Kidney glomerular epithelial cell (primary cell): ENCODE measurements at regions not wholly inside any gene's neighbourhood (a gene's known extent, or its start where the extent isn't known, plus 50 kb on each side); places are given as distances from the start of the nearest gene placed in this dataset.
"Not testable (repeated sequence)": the region's sequence is repeated elsewhere in the genome, so short reads cannot be mapped to it uniquely, and the experiment has no call there.

ENCODE experiments used
- DNase-seq: peaks from one replicate; lab custom pipeline; 2025; lab: John Stamatoyannopoulos, UW

- DNase-seq, result no peak
Measured at GRCh38 chr6:159440911-159441703, 251.9 kb downstream of the SOD2 start.

DNA sequence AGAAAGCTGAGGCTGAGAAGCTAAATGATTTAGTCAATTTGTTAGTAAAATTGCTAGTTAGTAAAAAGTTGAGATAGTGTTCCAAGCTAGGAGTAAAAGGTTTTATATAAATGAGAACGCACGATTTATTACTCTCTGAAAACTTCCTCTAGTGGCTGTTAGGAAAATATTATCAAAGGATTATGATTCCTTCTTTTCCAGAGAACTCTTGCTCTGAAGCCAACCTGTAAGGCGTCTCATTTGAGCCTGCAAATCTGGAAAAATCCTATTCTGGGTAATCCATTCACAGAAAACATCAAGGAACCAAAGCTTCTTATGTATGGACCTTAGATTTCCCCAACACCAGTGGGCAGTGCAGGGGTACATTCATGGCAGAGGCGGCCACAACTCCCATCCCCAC, 252.7 kb downstream of the SOD2 start:
- no peak for DNase-seq

DNA sequence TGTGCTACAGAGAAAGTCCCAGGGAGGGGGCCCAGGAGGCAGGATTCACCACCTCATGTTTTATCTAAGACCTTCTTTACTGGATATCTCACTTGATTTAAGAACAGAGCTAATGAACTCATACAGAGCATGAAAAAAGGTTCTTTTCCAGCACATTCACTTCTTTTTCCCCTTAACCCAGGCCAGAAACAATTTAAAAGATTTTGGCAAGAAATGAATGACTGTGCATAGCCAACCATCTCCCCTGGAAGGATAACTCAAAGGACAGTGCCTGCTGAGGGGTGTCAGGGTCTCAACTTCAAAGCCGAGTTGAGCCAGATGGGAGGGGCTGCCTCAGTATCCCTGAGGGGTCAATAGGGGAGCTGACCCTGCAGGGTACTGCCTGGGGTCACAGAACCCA, 253.4 kb downstream of the SOD2 start:
- DNase-seq, result no peak

- DNase-seq, result no peak
Measured at GRCh38 chr6:159438106-159438505, 254.9 kb downstream of the SOD2 start.

DNA sequence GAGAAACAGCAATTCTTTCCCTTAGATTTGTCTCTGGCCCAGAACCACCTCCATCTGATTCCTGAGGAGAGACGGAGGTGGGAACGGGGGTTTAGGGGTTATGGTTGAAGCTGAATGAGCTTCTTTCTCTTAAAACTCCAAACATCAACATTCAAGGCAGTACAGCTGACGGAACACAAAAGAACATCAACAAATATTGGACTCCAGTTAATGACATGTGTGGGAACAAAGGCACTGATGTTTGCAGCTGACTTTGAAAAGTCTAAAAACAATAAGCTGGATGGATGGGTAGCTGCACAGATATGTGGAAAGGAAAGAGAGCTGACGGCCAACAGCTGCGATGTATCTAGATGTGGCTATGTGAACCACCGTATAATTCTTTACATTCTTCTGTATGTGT, 256.5 kb downstream of the SOD2 start:
- DNase-seq, result no peak

GRCh38 chr6:159435701-159436100, 257.3 kb downstream of the SOD2 start:
- no peak for DNase-seq

GRCh38 chr6:159434410-159434809, 258.6 kb downstream of the SOD2 start:
- DNase-seq, result no peak

- no peak for DNase-seq
Measured at GRCh38 chr6:159433550-159433949, 259.5 kb downstream of the SOD2 start.

- DNase-seq, result no peak
Measured at GRCh38 chr6:159431750-159432149, 261.3 kb downstream of the SOD2 start.

- DNase-seq, result no peak
Measured at GRCh38 chr6:159430323-159430722, 261.1 kb downstream of the FNDC1 start.

DNA sequence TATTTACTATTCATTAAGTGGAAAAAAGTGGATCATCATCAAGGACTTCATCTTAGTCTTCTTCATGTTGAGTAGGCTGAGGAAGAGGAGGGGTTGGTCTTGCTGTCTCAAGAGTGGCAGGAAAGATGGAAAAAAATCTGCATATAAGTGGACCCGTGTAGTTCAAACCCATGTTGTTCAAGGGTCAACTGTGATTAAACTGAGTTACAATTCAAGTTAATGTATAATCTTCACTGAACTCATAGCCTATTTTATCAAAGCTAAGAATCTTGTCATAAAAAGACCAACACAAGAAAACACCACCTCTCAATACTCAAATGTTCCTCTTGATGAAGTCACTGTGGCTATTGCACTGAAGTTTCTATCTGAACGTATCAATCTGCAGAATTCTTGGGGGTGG, 260.2 kb downstream of the FNDC1 start:
- DNase-seq, result no peak

GRCh38 chr6:159427771-159428170, 258.6 kb downstream of the FNDC1 start:
- DNase-seq, result no peak

- no peak for DNase-seq
Measured at GRCh38 chr6:159427335-159427734, 258.1 kb downstream of the FNDC1 start.

- DNase-seq, result no peak
Measured at GRCh38 chr6:159425421-159425820, 256.2 kb downstream of the FNDC1 start.

- DNase-seq, result no peak
Measured at GRCh38 chr6:159422041-159422984, 253.1 kb downstream of the FNDC1 start.

- DNase-seq, result no peak
Measured at GRCh38 chr6:159421586-159421985, 252.4 kb downstream of the FNDC1 start.

- no peak for DNase-seq
Measured at GRCh38 chr6:159418997-159419396, 249.8 kb downstream of the FNDC1 start.

DNA sequence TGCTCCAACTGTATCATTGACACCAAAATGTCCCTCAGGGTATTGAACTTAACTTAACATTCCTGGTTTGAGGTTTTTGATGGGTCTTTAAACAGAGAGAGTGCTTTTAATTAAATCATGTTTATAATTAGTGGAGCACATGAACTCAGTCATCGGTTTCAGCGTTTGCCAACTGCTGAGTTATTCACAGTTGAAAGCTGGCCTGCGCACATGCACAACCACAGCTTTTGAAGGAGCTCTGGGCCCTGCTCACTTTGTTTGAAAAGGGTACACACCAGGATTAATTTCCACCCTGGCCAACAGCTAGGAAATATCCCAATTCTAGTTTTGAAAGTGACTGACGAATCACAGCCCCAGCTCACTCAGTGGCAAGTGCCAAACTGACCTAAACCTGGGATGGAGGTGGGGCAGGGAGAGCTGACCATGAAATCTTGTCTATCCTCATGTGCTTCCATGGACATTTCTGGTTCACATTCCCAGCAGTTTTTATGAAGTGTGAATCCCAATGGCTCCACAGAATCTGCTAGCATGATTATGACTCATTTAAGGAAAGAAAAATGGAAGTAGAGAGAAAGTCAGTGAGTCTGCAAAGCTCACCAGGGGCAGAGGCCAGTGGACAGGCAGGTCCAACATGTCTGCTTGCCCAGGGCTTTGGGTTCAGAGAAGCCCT, 247.8 kb downstream of the FNDC1 start:
- no peak for DNase-seq

- no peak for DNase-seq
Measured at GRCh38 chr6:159415540-159415939, 246.3 kb downstream of the FNDC1 start.

DNA sequence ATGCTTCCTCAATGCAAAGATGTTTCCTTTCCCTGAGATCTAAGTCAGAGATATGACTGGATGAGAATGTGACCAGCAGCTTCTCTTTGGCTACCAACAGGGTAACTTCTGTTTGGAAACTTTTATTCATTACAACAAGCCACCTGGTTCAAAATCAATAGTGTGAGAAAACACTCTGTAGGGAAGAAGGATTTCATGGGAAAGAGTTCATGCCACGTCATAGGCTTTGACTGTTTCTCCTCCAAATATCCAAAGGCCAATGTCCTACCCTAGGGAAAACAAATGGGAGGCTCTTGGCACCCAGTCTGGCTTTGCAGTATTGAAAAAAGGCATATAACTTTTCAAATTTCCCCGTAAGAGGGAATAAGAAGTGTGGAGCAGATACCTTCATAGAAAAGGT, 245.5 kb downstream of the FNDC1 start:
- no peak for DNase-seq

GRCh38 chr6:159407211-159407780, 238.1 kb downstream of the FNDC1 start:
- DNase-seq, result not testable (repeated sequence)

- no peak for DNase-seq
Measured at GRCh38 chr6:159404296-159404695, 235.1 kb downstream of the FNDC1 start.
